Testis (tissue), 2 donors: ENCODE measurements at regions not wholly inside any gene's neighbourhood (a gene's known extent, or its start where the extent isn't known, plus 50 kb on each side); places are given as distances from the start of the nearest gene placed in this dataset.

ENCODE experiments used
- DNase-seq: peaks from one replicate; pipeline ENCODE4 v3.0.0-alpha.2; 2019
- H3K27ac ChIP-seq, 2 donors: fragments of 200-600 bp; sonication (generic); one replicate each; pipeline ENCODE4 v1.5.1; 2019
- H3K27me3 ChIP-seq: fragments of 200-600 bp; sonication (generic); one replicate; pipeline ENCODE4 v1.5.1; 2019
- H3K36me3 ChIP-seq: fragments of 200-600 bp; sonication (generic); one replicate; pipeline ENCODE4 v1.5.1; 2017; ENCODE audit warnings: low read depth; ENCODE audit errors: missing control alignments
- H3K4me1 ChIP-seq: fragments of 200-600 bp; sonication (generic); one replicate; pipeline ENCODE4 v1.5.1; 2019
- H3K4me3 ChIP-seq, 2 donors: fragments of 200-600 bp; sonication (generic); one replicate each; pipeline ENCODE4 v1.5.1; 2017 to 2019
- H3K9me3 ChIP-seq: fragments of 200-600 bp; sonication (generic); one replicate; pipeline ENCODE4 v1.5.1; 2017
- POLR2A ChIP-seq: fragments of 450-650 bp; IDR thresholded peaks from one replicate; pipeline ENCODE4 v1.6.1; 2017; ENCODE audit warnings: antibody characterized with exemption, mild to moderate bottlenecking, moderate library complexity
- WGBS, 2 donors: methylation state at CpG; one replicate each; pipeline ENCODE4 v1.1.5; 2018; 5-methylcytosine and 5-hydroxymethylcytosine counted together
- intact Hi-C: fragments of 100-400 bp; cut with DNase I; formaldehyde crosslinking; loops from one replicate; pipeline ENCODE4 v1.15.1; 2023; ENCODE audit warnings: low total_unique reads
- TF ChIP-seq, protein P1 (sequence below), 3 experiments: fragments of 450-650 bp in 2 of 3; fragments of 200-600 bp in 1 of 3; sonication (generic) in 1 of 3; IDR thresholded peaks; one replicate each; pipeline ENCODE4 v1.5.1; 2016 to 2019; ENCODE audit warnings: antibody characterized with exemption in 3 of 3, mild to moderate bottlenecking in 2 of 3, moderate library complexity in 1 of 3

DNA sequence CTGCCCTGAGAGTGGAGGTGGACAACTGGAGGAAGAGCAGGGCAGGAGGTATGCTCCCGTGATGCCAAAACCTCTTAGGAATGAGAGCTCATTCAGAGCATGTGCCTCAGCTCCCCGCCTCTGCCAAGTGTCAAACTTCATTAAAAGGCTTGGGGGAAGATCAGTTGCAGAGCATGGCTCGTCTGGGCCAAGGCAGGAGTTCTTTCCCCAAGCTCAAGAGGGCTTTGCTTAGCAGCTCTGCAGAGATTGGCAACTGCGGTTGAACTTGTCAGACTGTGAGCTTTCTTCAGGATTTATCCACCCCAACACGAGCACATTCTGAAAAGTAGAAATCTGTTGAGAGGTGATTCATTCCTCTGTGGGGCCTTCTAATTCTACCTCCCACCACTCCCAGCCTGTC is 248.1 kb downstream of the HS3ST3A1 start:
- Histone ChIP-seq H3K9me3 (no peaks in the 10 kb centered on the region), H3K4me1 (no peaks in the 10 kb centered on the region), H3K36me3 (no peaks in the 10 kb centered on the region), H3K27me3 (no peaks in the 10 kb centered on the region), H3K27ac (no peak overlapping the region), H3K4me3 (no peak overlapping the region)
- WGBS, 2 donors, result 77 to 81% methylated on average over 4 to 5 of the region's 5 CpGs
- no peak for DNase-seq
- intact Hi-C loops, result no loop called here
- TF ChIP-seq, protein P1, sequence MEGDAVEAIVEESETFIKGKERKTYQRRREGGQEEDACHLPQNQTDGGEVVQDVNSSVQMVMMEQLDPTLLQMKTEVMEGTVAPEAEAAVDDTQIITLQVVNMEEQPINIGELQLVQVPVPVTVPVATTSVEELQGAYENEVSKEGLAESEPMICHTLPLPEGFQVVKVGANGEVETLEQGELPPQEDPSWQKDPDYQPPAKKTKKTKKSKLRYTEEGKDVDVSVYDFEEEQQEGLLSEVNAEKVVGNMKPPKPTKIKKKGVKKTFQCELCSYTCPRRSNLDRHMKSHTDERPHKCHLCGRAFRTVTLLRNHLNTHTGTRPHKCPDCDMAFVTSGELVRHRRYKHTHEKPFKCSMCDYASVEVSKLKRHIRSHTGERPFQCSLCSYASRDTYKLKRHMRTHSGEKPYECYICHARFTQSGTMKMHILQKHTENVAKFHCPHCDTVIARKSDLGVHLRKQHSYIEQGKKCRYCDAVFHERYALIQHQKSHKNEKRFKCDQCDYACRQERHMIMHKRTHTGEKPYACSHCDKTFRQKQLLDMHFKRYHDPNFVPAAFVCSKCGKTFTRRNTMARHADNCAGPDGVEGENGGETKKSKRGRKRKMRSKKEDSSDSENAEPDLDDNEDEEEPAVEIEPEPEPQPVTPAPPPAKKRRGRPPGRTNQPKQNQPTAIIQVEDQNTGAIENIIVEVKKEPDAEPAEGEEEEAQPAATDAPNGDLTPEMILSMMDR (IDR thresholded peaks at IDR 0.05), result no peak
- no peak for TF ChIP-seq POLR2A

DNA sequence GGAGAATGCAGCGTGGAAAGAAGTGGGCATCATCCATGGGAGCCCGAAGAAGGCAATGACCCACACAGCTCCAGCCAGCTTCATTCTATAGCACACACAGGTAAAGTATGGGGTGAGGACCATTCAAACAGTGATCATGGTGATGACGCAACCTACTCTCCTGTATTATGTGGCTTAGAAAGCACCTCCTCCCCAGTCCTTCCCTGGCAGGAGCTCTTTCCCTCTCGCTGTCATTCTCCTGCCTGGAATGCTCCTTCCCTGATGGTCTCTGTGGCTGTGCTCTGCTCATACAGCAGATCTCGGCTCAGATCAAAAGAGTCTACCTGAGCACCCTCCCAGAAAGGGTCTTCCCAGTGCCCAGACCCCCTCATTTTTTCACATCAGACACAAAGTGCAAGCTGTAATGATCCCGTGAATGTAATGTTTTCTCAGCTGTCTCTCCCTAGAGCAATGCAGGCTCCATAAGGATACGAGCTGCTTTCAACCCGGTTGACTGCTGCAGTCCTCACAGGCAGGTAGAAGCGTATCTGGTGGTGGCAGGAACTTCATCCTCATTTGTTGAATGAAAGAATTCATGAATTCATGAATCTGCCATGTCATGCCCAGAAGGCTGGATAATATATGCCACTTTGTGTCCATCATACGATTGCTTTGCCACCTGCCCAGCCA is 248.8 kb downstream of the HS3ST3A1 start:
- Histone ChIP-seq H3K36me3 (no peaks in the 10 kb centered on the region), H3K27me3 (no peaks in the 10 kb centered on the region), H3K4me1 (no peaks in the 10 kb centered on the region), H3K4me3 (no peak overlapping the region), H3K27ac (no peak overlapping the region), H3K9me3 (no peaks in the 10 kb centered on the region)
- intact Hi-C loops, result no loop called here
- no peak for DNase-seq
- 87 to 89% methylated on average over 10 of the region's 10 CpGs for WGBS, 2 donors
- TF ChIP-seq POLR2A, result no peak
- TF ChIP-seq, protein P1 (IDR thresholded peaks at IDR 0.05), result no peak

DNA sequence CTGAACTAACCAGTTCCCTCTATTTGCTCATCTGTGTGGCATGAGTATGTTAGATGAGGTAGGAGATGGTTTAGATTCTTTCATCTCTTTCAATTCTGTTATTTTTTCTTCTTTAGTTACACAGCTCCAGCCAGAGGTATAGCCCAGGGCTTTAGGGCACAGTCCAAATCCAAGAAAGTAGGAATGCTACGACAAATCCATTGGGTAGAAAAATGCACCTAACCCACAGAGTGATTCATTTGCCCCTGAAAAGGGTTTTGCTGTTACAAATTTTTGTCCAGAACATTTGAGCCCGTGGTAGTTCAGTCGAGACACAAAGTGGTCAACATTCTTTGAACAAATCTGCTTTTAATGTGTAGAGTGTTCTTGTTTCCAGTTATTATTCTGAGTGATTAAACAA is 250.7 kb downstream of the HS3ST3A1 start:
- TF ChIP-seq, protein P1 (IDR thresholded peaks at IDR 0.05), result no peak
- TF ChIP-seq POLR2A, result no peak
- H3K4me3 ChIP-seq, result no peak overlapping the region
- no peaks in the 10 kb centered on the region for H3K9me3 ChIP-seq
- 74 to 75% methylated on average over 3 of the region's 3 CpGs for WGBS, 2 donors
- no peak for DNase-seq
- no peaks in the 10 kb centered on the region for H3K4me1 ChIP-seq
- no peaks in the 10 kb centered on the region for H3K36me3 ChIP-seq
- H3K27ac ChIP-seq, result no peak overlapping the region
- intact Hi-C loops, result no loop called here
- no peaks in the 10 kb centered on the region for H3K27me3 ChIP-seq

DNA sequence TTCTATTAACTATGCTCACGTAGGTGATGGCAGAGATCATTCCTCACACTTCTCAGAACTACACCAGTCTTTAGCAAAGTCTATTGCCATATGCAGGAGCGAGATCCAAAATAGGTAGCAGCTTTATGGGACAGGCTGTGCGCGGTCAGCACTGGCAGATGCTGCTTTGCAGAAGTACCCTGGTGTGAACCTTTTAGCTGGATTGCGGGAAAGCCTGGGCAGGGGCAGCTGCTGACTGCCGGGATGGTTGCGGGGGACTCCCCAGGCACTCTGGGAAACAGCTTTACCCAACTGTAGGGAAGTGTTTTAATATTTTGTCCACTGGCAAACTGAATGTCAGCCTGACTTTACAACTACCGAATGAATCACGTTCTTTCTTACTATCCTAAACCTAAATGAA is 251.3 kb downstream of the HS3ST3A1 start:
- no peak overlapping the region for H3K27ac ChIP-seq
- H3K4me1 ChIP-seq, result no peaks in the 10 kb centered on the region
- H3K27me3 ChIP-seq, result no peaks in the 10 kb centered on the region
- H3K9me3 ChIP-seq, result no peaks in the 10 kb centered on the region
- H3K4me3 ChIP-seq, result no peak overlapping the region
- WGBS, 2 donors, result 92 to 93% methylated on average over 9 of the region's 9 CpGs
- DNase-seq, result no peak
- no peak for TF ChIP-seq POLR2A
- intact Hi-C loops, result no loop called here
- no peaks in the 10 kb centered on the region for H3K36me3 ChIP-seq

DNA sequence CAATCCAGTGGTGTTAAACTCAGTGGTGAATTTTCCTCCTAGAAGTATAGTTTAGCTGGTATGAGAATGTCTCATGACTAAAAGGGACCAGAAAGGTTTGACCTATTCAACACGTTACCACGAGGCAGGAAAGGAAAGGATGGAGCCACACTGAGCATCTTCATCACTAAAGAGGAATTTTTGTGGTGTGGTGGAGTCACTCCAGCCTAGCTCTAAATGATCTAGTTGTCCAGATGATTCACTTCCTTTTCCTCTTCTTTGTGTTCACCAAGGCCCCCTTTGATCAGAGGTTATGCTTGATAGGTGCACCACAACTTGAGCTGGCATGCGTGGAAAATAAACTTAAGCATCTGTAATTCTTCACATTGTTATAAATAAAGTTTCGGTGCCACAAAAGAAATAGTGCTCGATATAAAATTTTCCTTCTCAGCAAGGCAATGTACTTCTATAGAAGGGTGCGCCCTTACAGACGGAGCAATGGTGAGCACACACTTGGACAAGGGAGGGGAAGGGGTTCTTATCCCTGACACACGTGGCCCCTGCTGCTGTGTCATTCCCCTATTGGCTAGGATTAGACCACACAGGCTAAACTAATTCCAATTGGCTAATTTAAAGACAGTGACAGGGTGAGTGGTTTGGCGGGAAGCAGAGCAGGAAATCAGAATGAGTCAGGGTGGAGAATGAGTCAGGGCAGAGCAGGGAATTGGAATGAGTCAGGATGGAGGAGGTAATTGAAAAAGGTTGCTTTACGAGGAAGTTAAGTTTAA is 254.6 kb downstream of the HS3ST3A1 start:
- Histone ChIP-seq H3K4me1 (no peaks in the 10 kb centered on the region), H3K9me3 (no peaks in the 10 kb centered on the region), H3K27ac (no peak overlapping the region), H3K36me3 (no peaks in the 10 kb centered on the region), H3K27me3 (no peaks in the 10 kb centered on the region), H3K4me3 (no peak overlapping the region)
- intact Hi-C loops, result no loop called here
- 85 to 87% methylated on average over 10 of the region's 10 CpGs for WGBS, 2 donors
- TF ChIP-seq, protein P1 (IDR thresholded peaks at IDR 0.05), result no peak
- no peak for TF ChIP-seq POLR2A
- DNase-seq, result no peak
